DMS153 treated with DMSO at 0.1 percent for 48 hours (cell line): ENCODE measurements at regions not wholly inside any gene's neighbourhood (a gene's known extent, or its start where the extent isn't known, plus 50 kb on each side); places are given as distances from the start of the nearest gene placed in this dataset.

Source experiments
- DNase-seq: peaks from one replicate; lab custom pipeline; 2025; ENCODE audit not compliant: unreplicated experiment; lab: John Stamatoyannopoulos, UW

GRCh38 chr1:43008115-43009060 lies 49.7 kb upstream of the SLC2A1 start:
- DNase-seq, result no peak
